Astrocyte of the cerebellum (primary cell): ENCODE measurements at regions not wholly inside any gene's neighbourhood (a gene's known extent, or its start where the extent isn't known, plus 50 kb on each side); places are given as distances from the start of the nearest gene placed in this dataset.

Experiments
- DNase-seq: peaks from one replicate; pipeline ENCODE4 v3.0.0-alpha.2; 2011; ENCODE audit warnings: low read depth
- H3K4me3 ChIP-seq: 2 replicates; pipeline ENCODE4 v1.5.1; 2011; ENCODE audit warnings: mild to moderate bottlenecking, low read depth, low read length, moderate library complexity
- CTCF ChIP-seq: IDR thresholded peaks from 2 replicates; pipeline ENCODE4 v1.5.1; 2012; ENCODE audit warnings: low read length, low read depth, moderate library complexity, mild to moderate bottlenecking; ENCODE audit errors: missing control alignments
- in situ Hi-C: cut with HindIII; loops from 2 replicates; pipeline ENCODE4 v1.10.0; 2017; ENCODE audit warnings: low sequenced_read_pairs

DNA sequence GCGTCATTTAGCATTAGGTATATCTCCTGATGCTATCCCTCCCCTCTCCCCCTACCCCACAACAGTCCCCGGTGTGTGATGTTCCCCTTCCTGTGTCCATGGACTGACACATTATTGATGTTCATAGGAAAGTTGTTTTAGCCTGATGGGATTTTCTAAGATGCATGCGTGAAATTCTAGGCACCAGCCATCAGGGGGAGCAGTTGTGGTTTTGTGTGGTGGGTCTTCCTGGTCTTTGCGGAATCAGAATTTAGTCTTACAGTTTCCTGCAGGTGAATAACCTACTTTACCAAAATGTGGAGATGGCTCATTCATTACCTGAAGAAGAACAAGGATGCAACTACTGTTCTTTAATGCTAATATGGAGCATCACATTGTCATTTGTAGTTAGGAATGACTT, 455.0 kb upstream of the THBS1 start:
- DNase-seq = peak; percentile 27
- TF ChIP-seq CTCF = peak; percentile 57
- in situ Hi-C loops = no loop called here
- H3K4me3 ChIP-seq = no peak overlapping the region

GRCh38 chr15:39127151-39127790, 453.6 kb upstream of the THBS1 start:
- DNase-seq = peak; percentile 33
- in situ Hi-C loops = no loop called here
- no peak overlapping the region for H3K4me3 ChIP-seq
- no peak for TF ChIP-seq CTCF

DNA sequence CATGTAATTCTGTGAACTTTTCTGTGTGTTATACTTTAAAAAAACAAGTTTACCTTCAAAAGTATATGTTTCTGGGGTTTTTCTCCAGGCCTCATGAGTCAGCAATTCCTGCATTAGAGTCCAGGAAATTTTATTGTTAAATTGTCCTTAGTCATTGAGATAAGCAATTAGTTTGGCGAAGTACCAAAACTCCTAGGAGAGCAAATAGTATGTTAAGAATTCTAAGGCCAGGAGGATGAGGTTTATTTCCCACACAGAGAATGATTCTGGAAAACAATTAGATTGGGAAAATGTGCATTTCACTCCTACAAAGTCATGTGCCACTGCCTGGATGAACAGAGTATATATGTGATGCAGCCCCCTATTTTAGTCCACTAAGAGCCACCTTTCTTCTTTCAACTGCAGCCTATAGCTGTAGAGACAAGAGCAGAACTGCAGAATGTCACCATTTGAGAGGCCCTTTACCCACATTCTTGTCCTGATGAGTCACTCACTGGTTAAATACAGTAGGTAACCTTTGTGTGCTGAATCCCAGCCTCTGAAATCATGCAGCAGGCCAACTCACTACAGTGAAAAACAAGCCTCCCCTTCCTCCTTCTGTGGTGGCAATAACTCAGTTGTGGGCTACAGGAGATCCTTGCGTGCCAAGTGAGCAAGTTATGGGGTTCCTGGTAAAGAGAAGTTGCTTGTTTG, 452.8 kb upstream of the THBS1 start:
- no peak for TF ChIP-seq CTCF
- no peak overlapping the region for H3K4me3 ChIP-seq
- in situ Hi-C loops = no loop called here
- peak; percentile 93 for DNase-seq

GRCh38 chr15:39128746-39129145, 452.1 kb upstream of the THBS1 start:
- H3K4me3 ChIP-seq = no peak overlapping the region
- no peak for DNase-seq
- in situ Hi-C loops = no loop called here
- no peak for TF ChIP-seq CTCF

DNA sequence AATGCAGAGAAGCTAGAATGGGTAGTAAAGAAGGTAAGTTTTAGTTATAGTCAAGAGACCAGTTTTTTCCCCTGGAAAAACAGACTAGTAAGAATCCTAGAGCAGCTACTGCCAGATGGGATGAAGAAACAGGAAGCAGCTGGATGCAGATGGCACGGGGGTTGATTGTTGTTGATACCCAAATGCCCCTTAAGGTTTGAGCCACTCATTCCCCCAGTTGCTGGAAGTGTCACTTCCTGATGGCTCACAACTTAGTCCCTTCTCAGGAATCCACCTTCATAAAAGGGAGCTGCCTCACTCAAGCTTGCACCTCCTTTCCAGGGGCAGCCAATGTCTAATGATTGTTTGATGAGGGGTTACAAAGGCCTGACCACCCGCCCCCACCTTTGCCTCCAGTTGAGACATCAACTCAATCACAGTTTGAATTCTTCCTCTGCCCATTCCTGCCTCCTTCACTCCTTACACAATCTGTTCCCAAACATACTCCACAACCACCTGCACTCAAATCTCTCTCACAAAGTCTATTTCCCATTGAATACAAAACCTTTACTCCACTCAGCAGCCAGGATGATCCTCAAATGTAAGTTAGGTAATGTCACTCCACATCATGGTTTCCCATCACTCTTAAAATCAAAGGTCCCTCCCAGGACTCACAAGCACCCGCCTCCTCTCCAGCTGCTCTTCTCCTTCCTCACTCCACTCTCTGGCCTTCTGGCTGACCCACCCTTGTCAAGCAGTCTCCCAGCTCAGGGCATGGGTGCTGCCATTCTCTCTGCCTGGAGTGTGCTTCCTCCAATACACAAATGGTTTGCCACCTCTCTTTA, 450.1 kb upstream of the THBS1 start:
- TF ChIP-seq CTCF = no peak
- H3K4me3 ChIP-seq = no peak overlapping the region
- in situ Hi-C loops = loop anchor here (5.0 kb wide), 1 partner anchor 72 kb away; no protein-coding TSS in a partner anchor
- no peak for DNase-seq

GRCh38 chr15:39131609-39132008, 449.3 kb upstream of the THBS1 start:
- in situ Hi-C loops = loop anchor here (5.0 kb wide), 1 partner anchor 71 kb away; no protein-coding TSS in a partner anchor
- no peak for DNase-seq

More at GRCh38 chr15:39131609-39132008, 449.3 kb upstream of the THBS1 start:
- H3K4me3 ChIP-seq = no peak overlapping the region
- TF ChIP-seq CTCF = no peak
